H54 (cell line): ENCODE measurements at regions not wholly inside any gene's neighbourhood (a gene's known extent, or its start where the extent isn't known, plus 50 kb on each side); places are given as distances from the start of the nearest gene placed in this dataset.

Experiments used
- DNase-seq: peaks from one replicate; pipeline ENCODE4 v3.0.0; 2011; ENCODE audit warnings: low spot score, mixed read lengths; ENCODE audit not compliant: insufficient read length
- FAIRE-seq: peaks from 3 replicates; lab custom pipeline; 2011; peaks lifted over from hg19 to GRCh38; lab: Jason Lieb, UNC
- POLR2A ChIP-seq: IDR thresholded peaks from 2 replicates; pipeline ENCODE4 v1.6.1; 2011; ENCODE audit warnings: low read depth, mild to moderate bottlenecking, low read length

DNA sequence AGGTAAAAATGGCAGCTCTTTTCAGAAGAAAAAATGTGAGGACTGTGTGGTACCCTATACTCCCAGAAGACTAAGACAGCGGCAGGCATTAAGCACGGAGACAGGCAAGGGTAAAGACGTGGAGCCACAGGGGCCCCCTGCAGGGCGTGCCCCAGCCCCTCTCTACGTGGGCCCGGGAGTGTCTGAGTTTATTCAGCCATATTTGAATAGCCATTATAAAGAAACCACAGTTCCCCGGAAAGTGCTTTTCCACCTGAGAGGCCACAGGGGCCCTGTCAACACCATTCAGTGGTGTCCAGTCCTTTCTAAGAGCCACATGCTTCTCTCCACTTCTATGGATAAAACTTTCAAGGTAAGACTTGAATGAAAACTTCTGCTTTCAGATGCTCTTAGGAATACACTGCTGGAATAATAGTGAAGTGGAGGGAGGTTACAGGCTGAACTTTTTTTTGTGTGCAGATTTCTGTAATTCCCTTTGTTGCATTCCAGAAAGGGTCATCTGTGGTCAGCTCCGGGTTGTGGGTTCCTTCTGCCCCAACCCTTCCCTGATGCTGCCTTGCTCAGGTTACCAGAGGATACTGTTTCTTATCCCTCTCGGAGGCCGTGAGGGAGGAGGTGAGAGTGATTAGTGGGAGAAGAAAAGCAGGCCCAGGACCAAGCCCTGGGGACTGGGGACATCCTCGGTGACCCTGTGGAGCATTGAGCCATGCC is 58.4 kb downstream of the SLC25A47 start:
- no peak for TF ChIP-seq POLR2A
- no peak for FAIRE-seq
- DNase-seq: no peak

GRCh38 chr14:100382106-100382455 is 58.9 kb downstream of the SLC25A47 start:
- DNase-seq: no peak
- no peak for TF ChIP-seq POLR2A
- FAIRE-seq: no peak

GRCh38 chr14:100383727-100384158 is 60.6 kb downstream of the SLC25A47 start:
- TF ChIP-seq POLR2A: no peak
- DNase-seq: peak; percentile 61
- peak; percentile 23 for FAIRE-seq

DNA sequence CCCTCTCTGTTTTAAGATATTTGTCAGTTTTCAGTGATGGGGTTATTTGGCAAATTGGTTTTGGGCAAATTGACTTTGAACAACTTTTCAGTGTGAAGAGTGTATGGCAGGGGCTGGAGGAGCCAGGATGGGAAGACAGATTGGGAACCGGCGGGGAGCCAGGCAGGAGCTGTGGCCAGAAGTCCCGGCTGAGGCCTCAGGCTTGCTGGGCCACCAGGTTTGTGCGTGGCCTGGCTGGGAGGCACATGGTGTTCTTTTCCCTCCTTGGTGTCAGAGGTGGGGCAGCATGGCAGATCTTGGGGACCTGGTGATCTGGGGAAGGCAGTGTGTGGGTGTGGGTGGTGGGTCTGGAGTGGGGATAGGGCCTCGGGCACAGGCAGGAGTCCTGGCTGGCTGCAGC is 61.1 kb downstream of the SLC25A47 start:
- TF ChIP-seq POLR2A: no peak
- DNase-seq (no peak), FAIRE-seq (no peak)

- no peak for TF ChIP-seq POLR2A
- FAIRE-seq: peak; percentile 23
Measured at GRCh38 chr14:100384819-100385813, 62.0 kb downstream of the SLC25A47 start.

DNA sequence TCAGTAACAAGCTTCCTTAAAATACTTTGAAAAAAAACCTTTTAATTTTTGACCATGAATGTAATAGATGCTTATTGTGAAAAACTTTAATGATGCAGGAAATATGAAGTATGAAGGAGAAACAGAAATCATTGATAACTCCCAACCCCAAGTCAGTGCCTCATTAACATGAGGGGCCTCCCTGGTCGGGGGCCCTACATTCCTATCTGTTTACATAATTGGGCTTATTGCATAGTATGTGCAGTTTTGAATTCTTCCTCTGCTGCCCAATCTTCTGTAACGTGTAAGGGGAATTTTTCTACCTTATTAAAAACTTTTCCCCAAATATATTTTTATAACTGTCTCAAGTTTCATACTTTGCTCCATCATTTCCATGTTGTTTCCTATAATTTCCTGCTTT is 63.0 kb downstream of the SLC25A47 start:
- DNase-seq (no peak), FAIRE-seq (no peak)
- no peak for TF ChIP-seq POLR2A

More at GRCh38 chr14:100384819-100385813, 62.0 kb downstream of the SLC25A47 start:
- no peak for DNase-seq

DNA sequence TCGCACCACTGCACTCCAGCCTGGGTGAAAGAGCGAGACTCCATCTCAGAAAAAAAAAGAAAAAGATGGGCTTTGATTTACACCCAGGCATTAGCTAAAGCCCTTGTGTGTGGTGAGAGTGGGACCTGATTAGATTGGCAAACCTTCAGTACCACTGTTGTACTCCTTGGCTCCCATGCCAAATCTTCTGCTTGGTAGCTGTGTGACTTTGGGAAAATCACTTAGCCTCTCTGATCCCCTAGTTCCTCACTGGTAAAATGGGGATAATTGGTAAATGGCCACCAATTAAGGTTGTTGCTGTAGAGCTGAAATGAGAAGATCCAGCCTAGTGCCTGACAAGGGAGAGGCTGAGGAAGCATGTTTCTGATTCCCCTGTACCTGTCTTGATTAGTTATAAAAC is 63.7 kb downstream of the SLC25A47 start:
- DNase-seq (no peak), FAIRE-seq (peak; percentile 11)
- TF ChIP-seq POLR2A: no peak

- DNase-seq: no peak
- TF ChIP-seq POLR2A: no peak
- no peak for FAIRE-seq
Measured at GRCh38 chr14:100387450-100387849, 64.3 kb downstream of the SLC25A47 start.

DNA sequence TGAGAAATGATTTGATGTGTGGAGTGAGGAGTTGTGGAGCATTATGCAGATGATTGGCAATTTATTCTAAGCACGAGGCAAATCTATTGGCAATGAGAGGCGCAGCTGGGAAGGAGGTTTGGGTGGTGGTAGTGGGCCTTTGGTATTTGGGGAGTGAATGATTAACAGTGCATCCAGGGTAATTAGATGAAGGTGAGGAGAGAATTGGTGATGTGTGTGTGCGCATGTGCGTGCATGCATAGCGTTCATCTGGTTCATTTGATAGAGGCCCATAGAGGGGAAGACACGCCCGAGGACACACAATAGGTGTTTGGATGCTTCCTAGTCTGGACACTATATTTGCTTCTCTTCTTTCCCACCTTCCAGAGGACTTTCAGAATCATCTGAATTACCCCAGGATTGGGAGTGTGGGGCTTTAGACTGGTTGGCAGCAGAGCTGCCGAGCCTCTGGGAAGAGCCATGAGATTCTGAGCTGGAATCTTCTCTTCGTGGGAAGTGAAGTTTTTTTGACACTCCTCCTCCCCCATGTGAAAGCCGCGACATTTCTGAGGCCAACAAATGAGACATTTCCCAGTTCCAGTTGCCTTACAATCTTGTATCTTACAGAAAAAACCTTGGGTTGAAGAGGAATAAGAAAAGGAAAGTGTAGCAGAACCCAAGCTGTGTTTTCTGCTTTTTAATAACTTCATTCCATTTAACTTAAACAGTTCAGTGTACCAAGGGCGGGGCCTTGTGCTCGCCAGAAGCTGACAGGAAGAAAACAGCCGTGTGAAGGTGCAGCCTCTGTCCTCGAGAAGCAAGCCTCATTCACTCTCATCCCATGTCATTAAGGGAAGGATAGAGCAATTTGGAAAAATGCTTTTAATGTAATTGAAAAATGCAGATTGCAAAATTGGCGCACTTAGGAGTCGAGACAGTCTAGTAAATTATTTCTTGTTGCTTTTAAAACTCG is 65.2 kb downstream of the SLC25A47 start:
- no peak for FAIRE-seq
- no peak for DNase-seq
- no peak for TF ChIP-seq POLR2A

DNA sequence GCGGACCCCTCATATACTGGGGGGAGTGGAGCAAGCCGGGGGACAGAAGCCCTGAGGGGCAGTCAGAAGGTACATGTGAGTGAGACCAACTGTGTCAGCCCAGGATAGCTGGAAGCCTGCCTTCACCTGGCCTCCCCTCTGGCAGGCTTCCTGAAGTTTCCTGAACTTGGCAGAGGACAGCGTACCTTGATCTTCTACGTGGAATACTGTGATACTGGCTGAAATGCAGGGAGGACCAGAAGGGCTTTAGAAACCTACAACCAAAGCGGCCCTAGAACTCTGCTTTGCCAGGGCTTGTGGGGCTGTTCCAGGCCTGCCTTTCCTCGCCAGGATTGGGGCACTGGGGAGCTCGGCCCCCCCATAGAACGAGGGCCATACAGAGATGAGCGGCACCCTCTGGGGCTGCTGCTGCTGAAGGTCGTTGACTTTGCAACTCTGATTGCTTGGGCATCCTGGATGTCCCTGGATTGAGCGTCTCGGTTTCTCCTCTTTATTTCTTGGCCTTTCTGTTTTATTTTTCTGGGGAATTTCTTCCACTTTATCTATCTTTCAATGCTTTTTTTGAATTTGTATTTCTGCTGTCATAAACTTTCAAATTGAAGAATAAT is 66.5 kb downstream of the SLC25A47 start:
- TF ChIP-seq POLR2A: no peak
- FAIRE-seq (no peak), DNase-seq (no peak)

DNA sequence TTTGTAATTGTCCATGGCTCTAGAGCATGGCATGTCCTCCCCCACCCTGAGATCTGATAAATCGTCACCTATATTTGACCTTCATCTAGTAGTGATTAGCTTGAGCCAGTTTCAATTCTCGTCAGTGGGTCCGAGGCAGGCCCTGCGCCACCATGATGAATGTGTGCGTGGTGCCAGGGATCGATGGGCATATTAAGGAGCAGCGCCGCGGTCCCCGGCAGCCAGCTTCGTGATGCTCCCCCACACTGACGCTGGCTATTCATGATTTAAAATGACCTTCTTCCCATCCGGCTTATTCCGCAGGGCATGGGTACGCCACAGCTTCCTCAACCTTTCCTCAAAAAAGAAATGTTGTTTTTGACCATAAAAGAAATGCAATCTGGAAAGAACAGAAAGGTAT is 68.0 kb downstream of the SLC25A47 start:
- DNase-seq: no peak
- TF ChIP-seq POLR2A: no peak
- FAIRE-seq: no peak

GRCh38 chr14:100391724-100392123 is 68.6 kb downstream of the SLC25A47 start:
- FAIRE-seq (no peak), DNase-seq (no peak)
- TF ChIP-seq POLR2A: no peak

DNA sequence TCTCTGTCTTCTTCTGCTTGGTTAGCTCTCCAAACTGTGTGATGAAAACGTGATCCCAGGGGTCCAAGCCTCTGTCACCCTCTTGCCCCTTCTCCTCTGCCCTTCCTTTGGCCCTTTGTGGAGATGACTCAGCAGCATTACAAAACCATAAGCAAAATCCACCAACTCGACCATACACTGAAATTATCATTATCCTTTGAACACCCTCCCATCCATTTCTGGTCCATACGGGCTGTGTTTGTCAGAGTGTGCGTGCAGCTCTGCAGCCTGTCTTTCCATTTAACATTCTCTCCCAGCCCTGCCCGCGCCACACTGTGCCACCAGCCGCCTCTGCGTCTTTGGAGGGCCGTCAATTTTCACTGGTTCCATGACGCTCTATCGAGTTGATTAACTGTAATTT is 69.2 kb downstream of the SLC25A47 start:
- DNase-seq (no peak), FAIRE-seq (peak; percentile 30)

More for the DNA sequence above, 69.2 kb downstream of the SLC25A47 start:
- TF ChIP-seq POLR2A: no peak
